K562 (cell line): ENCODE measurements at regions not wholly inside any gene's neighbourhood (a gene's known extent, or its start where the extent isn't known, plus 50 kb on each side); places are given as distances from the start of the nearest gene placed in this dataset.

Source experiments
- ATAC-seq: fragments of 200-7000 bp; cut with Tn5 transposase; 3 replicates; pipeline ENCODE4 v1.9.1; 2020; ENCODE audit warnings: moderate library complexity
- BruUV-seq: library from RNA; stranded (reverse); fragments of 400-500 nt; replicated peaks from 2 replicates; lab custom pipeline; 2021; lab: Mats Ljungman, UMichigan
- CTCF ChIA-PET: fragments of 300-600 bp; formaldehyde crosslinking; extraction: SDS; loops from one replicate; lab custom pipeline; 2021; ENCODE audit warnings: low intra/inter-chr PET ratio; lab: Yijun Ruan, JAX
- POLR2A ChIA-PET: fragments of 300-600, 350-650 bp; sonication (Branson Sonifier 250); formaldehyde crosslinking; extraction: SDS; loops from one replicate; lab custom pipeline; 2021; ENCODE audit warnings: antibody characterized with exemption, inconsistent platforms; lab: Yijun Ruan, JAX
- DNase-seq, 4 experiments: peaks; one replicate each; pipeline versions ENCODE4 v3.0.0 to v3.0.0-alpha.2; 2011 to 2018; ENCODE audit warnings: low spot score in 3 of 4, mixed read lengths in 3 of 4; ENCODE audit errors: extremely low read depth in 1 of 4
- FAIRE-seq: peaks from 2 replicates; lab custom pipeline; 2011; peaks lifted over from hg19 to GRCh38; lab: Jason Lieb, UNC
- H2AFZ ChIP-seq: 2 replicates; pipeline ENCODE4 v1.6.0; 2011; ENCODE audit warnings: low read depth, low read length, control low read depth, inconsistent platforms
- H3K27ac ChIP-seq: fragments of 200-600 bp; 3 replicates; pipeline ENCODE4 v1.8.0; 2011; ENCODE audit warnings: low read depth, mild to moderate bottlenecking, control low read depth, inconsistent platforms, low read length, moderate library complexity, mixed read lengths; ENCODE audit errors: extremely low read depth
- H3K27me3 ChIP-seq, 2 experiments: fragments of 300-600 bp in 1 of 2; 2 replicates in 1 of 2; 3 replicates in 1 of 2; pipeline versions ENCODE4 v1.6.0 to v1.8.0; 2011; ENCODE audit warnings: inconsistent platforms in 2 of 2, low read length in 2 of 2, mild to moderate bottlenecking in 1 of 2, mixed read lengths in 1 of 2, moderate library complexity in 1 of 2; ENCODE audit not compliant: control insufficient read depth in 2 of 2, insufficient read depth in 2 of 2
- H3K36me3 ChIP-seq: fragments of 300-600 bp; 3 replicates; pipeline ENCODE4 v1.8.0; 2011; ENCODE audit warnings: mild to moderate bottlenecking, low read length, inconsistent platforms; ENCODE audit not compliant: control insufficient read depth, insufficient read depth
- H3K4me1 ChIP-seq, 2 experiments: fragments of 200-600 bp in 1 of 2; replicated peaks in 1 of 2; 2 replicates in 1 of 2; 3 replicates in 1 of 2; pipeline versions ENCODE4 v1.5.1 to v1.8.0; 2011; ENCODE audit warnings: inconsistent platforms in 2 of 2, low read length in 2 of 2, mild to moderate bottlenecking in 1 of 2, mixed read lengths in 1 of 2, moderate library complexity in 1 of 2; ENCODE audit not compliant: control insufficient read depth in 2 of 2, insufficient read depth in 2 of 2
- H3K4me2 ChIP-seq: 2 replicates; pipeline ENCODE4 v1.6.1; 2011; ENCODE audit warnings: low read length, control low read depth, inconsistent platforms, mixed read lengths; ENCODE audit not compliant: insufficient read depth
- H3K4me3 ChIP-seq: fragments of 200-600 bp; sonication (generic), shearing (Covaris generic); 2 replicates; pipeline ENCODE4 v1.5.1; 2016; ENCODE audit warnings: control low read depth, inconsistent platforms
- H3K79me2 ChIP-seq: fragments of 200-600 bp; 3 replicates; pipeline ENCODE4 v1.8.0; 2011; ENCODE audit warnings: low read length, inconsistent platforms; ENCODE audit not compliant: control insufficient read depth, insufficient read depth
- H3K9ac ChIP-seq, 2 experiments: 2 replicates each; pipeline versions ENCODE4 v1.6.0 to v1.6.1; 2011; ENCODE audit warnings: low read depth in 2 of 2, low read length in 2 of 2, control low read depth in 1 of 2, inconsistent platforms in 1 of 2, mild to moderate bottlenecking in 1 of 2, mixed read lengths in 1 of 2; ENCODE audit not compliant: insufficient read depth in 1 of 2
- H3K9me1 ChIP-seq: one replicate; pipeline ENCODE4 v1.6.0; 2011; ENCODE audit warnings: inconsistent platforms, mild to moderate bottlenecking, low read length, moderate library complexity; ENCODE audit not compliant: control insufficient read depth, insufficient read depth
- H3K9me3 ChIP-seq: replicated peaks from 2 replicates; pipeline ENCODE4 v1.5.1; 2011; ENCODE audit warnings: low read depth, low read length, inconsistent platforms; ENCODE audit not compliant: control insufficient read depth, insufficient read depth
- H4K20me1 ChIP-seq: replicated peaks from 2 replicates; pipeline ENCODE4 v1.6.1; 2011; ENCODE audit warnings: low read length, inconsistent platforms, mixed read lengths; ENCODE audit not compliant: control insufficient read depth, insufficient read depth
- NELFE ChIP-seq: IDR thresholded peaks from 2 replicates; pipeline ENCODE4 v1.6.1; 2011; ENCODE audit warnings: mild to moderate bottlenecking; ENCODE audit not compliant: insufficient read depth, insufficient read length
- NFRKB ChIP-seq: fragments of 450-650 bp; IDR thresholded peaks from 2 replicates; pipeline ENCODE4 v1.6.1; 2016; ENCODE audit warnings: low read depth
- WGBS: fragments of 100-300 bp; shearing (Covaris generic); methylation state at CpG from one replicate; pipeline ENCODE4 v1.1.6; 2016; ENCODE audit warnings: low coverage, mixed read lengths; ENCODE audit not compliant: insufficient coverage; ENCODE audit errors: missing lambda C conversion rate; 5-methylcytosine and 5-hydroxymethylcytosine counted together
- in situ Hi-C: fragments of 300-500 bp; cut with MboI; formaldehyde crosslinking; loops from 4 replicates; pipeline ENCODE4 v1.15.0; 2018; ENCODE audit warnings: inconsistent platforms, mixed read lengths
- intact Hi-C: fragments of 100-400 bp; cut with micrococcal nuclease; formaldehyde crosslinking; loops from 2 replicates; pipeline ENCODE4 v1.14.2; 2022
- TF ChIP-seq, protein P1 (sequence below), 2 experiments: fragments of 450-650 bp; IDR thresholded peaks; 2 replicates each; pipeline ENCODE4 v1.6.1; 2018; ENCODE audit warnings: mild to moderate bottlenecking in 2 of 2, low read depth in 1 of 2; ENCODE audit not compliant: partially characterized antibody in 2 of 2

- 3% methylated on average over 3 of the region's 3 CpGs for WGBS
- no peak overlapping the region for H3K4me3 ChIP-seq
- H3K27ac ChIP-seq, result no peak overlapping the region
- ATAC-seq, result no peak
- H3K9me1 ChIP-seq, result no peaks in the 10 kb centered on the region
- in situ Hi-C loops (no loop called here), intact Hi-C loops (no loop called here)
- no peak for DNase-seq
- BruUV-seq, result no TSS peak
- no peaks in the 10 kb centered on the region for H3K36me3 ChIP-seq
- POLR2A ChIA-PET, result no interaction called here
- H3K4me1 ChIP-seq, result no peaks in the 10 kb centered on the region
- no peaks in the 10 kb centered on the region for H3K9me3 ChIP-seq
- H3K4me2 ChIP-seq, result no peak overlapping the region
- no peaks in the 10 kb centered on the region for H3K79me2 ChIP-seq
- FAIRE-seq, result no peak
- H2AFZ ChIP-seq, result no peak overlapping the region
- no peaks in the 10 kb centered on the region for H3K27me3 ChIP-seq
- TF ChIP-seq NFRKB (no peak), NELFE (no peak)
- TF ChIP-seq, protein P1, sequence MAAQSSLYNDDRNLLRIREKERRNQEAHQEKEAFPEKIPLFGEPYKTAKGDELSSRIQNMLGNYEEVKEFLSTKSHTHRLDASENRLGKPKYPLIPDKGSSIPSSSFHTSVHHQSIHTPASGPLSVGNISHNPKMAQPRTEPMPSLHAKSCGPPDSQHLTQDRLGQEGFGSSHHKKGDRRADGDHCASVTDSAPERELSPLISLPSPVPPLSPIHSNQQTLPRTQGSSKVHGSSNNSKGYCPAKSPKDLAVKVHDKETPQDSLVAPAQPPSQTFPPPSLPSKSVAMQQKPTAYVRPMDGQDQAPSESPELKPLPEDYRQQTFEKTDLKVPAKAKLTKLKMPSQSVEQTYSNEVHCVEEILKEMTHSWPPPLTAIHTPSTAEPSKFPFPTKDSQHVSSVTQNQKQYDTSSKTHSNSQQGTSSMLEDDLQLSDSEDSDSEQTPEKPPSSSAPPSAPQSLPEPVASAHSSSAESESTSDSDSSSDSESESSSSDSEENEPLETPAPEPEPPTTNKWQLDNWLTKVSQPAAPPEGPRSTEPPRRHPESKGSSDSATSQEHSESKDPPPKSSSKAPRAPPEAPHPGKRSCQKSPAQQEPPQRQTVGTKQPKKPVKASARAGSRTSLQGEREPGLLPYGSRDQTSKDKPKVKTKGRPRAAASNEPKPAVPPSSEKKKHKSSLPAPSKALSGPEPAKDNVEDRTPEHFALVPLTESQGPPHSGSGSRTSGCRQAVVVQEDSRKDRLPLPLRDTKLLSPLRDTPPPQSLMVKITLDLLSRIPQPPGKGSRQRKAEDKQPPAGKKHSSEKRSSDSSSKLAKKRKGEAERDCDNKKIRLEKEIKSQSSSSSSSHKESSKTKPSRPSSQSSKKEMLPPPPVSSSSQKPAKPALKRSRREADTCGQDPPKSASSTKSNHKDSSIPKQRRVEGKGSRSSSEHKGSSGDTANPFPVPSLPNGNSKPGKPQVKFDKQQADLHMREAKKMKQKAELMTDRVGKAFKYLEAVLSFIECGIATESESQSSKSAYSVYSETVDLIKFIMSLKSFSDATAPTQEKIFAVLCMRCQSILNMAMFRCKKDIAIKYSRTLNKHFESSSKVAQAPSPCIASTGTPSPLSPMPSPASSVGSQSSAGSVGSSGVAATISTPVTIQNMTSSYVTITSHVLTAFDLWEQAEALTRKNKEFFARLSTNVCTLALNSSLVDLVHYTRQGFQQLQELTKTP (IDR thresholded peaks at IDR 0.05; ENCODE audit: low read depth in 1 of 2, partially characterized antibody in 2 of 2), result no peak
- H4K20me1 ChIP-seq, result no peaks in the 10 kb centered on the region
- CTCF ChIA-PET, result no interaction called here
- H3K9ac ChIP-seq, result no peak overlapping the region
These were observed 586.3 kb upstream of the ANKRD30A start for GRCh38 chr10:36538953-36539586.
